Glutamatergic neuron (in vitro differentiated cells): ENCODE measurements at regions not wholly inside any gene's neighbourhood (a gene's known extent, or its start where the extent isn't known, plus 50 kb on each side); places are given as distances from the start of the nearest gene placed in this dataset.
"Not testable (repeated sequence)": the region's sequence is repeated elsewhere in the genome, so short reads cannot be mapped to it uniquely, and the experiment has no call there.

Experiments used
- DNase-seq: peaks from one replicate; pipeline ENCODE4 v3.0.0; 2022
- H3K27ac Mint-ChIP-seq: one replicate; pipeline ENCODE4 v1.8.0; 2020; ENCODE audit warnings: mild to moderate bottlenecking, mixed read lengths, inconsistent platforms; ENCODE audit not compliant: unreplicated experiment
- H3K27me3 Mint-ChIP-seq: one replicate; pipeline ENCODE4 v1.8.0; 2020; ENCODE audit warnings: mild to moderate bottlenecking, moderate library complexity, mixed read lengths, inconsistent platforms; ENCODE audit not compliant: unreplicated experiment
- H3K36me3 Mint-ChIP-seq: one replicate; pipeline ENCODE4 v1.8.0; 2020; ENCODE audit warnings: mild to moderate bottlenecking, mixed read lengths, inconsistent platforms; ENCODE audit not compliant: unreplicated experiment
- H3K4me1 Mint-ChIP-seq: one replicate; pipeline ENCODE4 v1.8.0; 2020; ENCODE audit warnings: mild to moderate bottlenecking, low read depth, mixed read lengths, inconsistent platforms; ENCODE audit not compliant: unreplicated experiment
- H3K4me3 Mint-ChIP-seq: one replicate; pipeline ENCODE4 v1.8.0; 2020; ENCODE audit warnings: mild to moderate bottlenecking, mixed read lengths, inconsistent platforms; ENCODE audit not compliant: unreplicated experiment
- H3K9me3 Mint-ChIP-seq: one replicate; pipeline ENCODE4 v1.8.0; 2020; ENCODE audit warnings: mild to moderate bottlenecking, moderate library complexity, mixed read lengths, inconsistent platforms; ENCODE audit not compliant: unreplicated experiment

DNA sequence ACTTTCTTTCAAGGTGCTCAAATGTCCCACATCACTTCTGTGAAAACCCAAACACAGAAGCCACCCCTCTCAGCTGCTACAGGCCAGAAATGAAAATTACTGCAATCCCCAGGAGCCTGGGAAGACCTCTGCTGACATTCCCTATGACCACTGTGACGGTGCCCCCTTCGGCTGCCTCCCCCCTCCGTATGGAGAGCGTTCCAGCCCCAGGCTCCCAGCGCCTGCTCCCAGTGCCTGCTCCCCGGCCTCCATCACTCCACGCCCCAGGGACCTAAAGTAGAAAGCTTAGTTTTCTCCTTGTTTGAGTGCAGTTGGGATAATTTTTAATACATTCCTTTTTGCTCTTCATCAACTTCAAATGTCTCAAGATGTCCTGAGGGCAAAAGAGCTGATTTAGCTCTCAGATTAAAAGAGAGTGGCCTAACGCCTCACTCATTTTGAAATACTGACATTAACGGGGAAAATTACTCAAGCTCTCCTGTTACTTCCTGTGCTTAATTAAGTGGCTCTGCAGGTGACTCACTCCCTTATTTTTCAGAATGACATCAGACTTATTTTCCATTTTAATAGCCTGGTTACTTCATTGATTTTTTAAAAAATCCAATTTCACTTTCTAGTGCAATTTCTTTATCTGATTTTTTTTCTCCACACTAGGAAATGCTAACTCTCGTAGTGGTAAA is 112.8 kb upstream of the PLGLB2 start:
- H3K4me3 Mint-ChIP-seq, H3K27ac Mint-ChIP-seq, H3K27me3 Mint-ChIP-seq, H3K4me1 Mint-ChIP-seq, H3K9me3 Mint-ChIP-seq, H3K36me3 Mint-ChIP-seq: not testable (repeated sequence)
- peak; percentile 50 for DNase-seq

DNA sequence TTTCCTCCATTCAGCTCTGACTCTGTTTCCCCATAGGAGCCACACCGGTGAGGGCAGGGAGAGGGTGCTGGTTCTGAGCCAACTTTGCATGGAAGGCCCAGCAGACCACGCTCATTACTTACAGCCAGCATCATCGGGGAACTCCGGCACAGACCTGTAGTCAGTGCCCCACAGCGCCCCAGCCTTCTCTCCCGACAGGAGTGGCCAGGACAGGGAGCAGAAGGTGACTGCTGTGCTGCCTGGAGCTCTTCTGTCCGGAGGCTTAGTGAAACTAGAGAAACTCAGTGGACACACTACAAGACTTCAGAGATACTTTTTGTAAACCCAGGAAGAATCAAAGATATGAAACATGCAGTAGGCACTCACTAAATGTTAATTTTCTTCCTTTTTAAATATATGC is 111.6 kb upstream of the PLGLB2 start:
- H3K4me1 Mint-ChIP-seq, H3K27ac Mint-ChIP-seq, H3K4me3 Mint-ChIP-seq, DNase-seq, H3K36me3 Mint-ChIP-seq, H3K27me3 Mint-ChIP-seq, H3K9me3 Mint-ChIP-seq: not testable (repeated sequence)

DNA sequence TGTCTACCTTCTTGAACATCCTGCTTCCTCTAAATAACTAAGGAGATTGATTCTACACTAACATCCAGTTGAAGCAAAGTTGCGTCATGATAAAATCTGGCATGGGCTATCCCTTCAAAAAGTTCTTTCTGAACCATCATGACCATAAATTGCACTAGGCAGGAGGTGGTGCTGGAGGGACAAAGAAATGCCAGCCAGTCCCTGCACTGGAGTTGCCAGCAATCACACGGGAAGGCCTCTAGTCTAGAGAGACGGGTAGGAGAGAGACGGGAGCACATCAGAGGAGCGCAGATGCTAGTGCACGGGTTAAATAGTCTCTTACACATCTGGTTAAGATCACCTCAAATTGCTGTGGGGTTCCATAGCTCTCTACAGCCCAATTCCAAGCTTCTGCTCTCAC is 111.2 kb upstream of the PLGLB2 start:
- not testable (repeated sequence) for DNase-seq, H3K4me3 Mint-ChIP-seq, H3K9me3 Mint-ChIP-seq, H3K36me3 Mint-ChIP-seq, H3K27me3 Mint-ChIP-seq, H3K27ac Mint-ChIP-seq, H3K4me1 Mint-ChIP-seq

DNA sequence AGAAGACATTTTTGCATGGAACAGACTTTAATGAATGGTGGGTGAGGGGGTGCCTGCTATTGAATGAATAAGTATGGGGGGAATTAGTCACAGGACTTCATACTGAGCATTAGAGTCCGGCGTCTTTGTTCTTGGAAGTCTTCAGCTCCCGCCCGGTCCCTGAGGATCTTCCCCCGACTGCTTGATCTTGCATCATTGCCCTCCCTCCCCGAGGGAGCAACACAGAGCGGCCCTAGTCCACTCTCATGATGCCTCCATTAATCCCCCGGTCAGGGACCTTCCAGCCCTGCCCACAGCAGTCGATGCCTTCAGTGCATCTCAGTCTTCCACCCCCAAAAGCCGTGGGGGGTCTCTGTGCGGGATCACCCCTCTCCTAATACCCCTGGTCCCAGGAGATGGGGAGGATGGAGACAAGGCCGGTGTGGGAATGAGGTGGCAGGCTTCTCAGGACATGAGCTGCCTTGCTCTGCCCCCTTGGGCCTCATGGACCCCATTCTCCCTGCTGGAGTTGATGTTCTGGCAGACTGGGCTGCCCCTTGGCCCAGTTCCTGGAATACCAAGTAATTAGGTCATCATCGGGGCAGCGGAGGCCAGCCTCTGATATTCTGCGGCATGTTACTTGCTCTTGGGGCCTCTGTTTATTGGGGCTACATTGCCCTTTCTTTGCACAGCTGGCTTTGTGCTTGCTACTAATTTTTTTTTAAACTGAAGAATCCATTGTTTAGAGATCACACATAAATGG is 110.5 kb upstream of the PLGLB2 start:
- DNase-seq, H3K9me3 Mint-ChIP-seq, H3K4me1 Mint-ChIP-seq, H3K4me3 Mint-ChIP-seq, H3K27ac Mint-ChIP-seq, H3K27me3 Mint-ChIP-seq, H3K36me3 Mint-ChIP-seq: not testable (repeated sequence)

DNA sequence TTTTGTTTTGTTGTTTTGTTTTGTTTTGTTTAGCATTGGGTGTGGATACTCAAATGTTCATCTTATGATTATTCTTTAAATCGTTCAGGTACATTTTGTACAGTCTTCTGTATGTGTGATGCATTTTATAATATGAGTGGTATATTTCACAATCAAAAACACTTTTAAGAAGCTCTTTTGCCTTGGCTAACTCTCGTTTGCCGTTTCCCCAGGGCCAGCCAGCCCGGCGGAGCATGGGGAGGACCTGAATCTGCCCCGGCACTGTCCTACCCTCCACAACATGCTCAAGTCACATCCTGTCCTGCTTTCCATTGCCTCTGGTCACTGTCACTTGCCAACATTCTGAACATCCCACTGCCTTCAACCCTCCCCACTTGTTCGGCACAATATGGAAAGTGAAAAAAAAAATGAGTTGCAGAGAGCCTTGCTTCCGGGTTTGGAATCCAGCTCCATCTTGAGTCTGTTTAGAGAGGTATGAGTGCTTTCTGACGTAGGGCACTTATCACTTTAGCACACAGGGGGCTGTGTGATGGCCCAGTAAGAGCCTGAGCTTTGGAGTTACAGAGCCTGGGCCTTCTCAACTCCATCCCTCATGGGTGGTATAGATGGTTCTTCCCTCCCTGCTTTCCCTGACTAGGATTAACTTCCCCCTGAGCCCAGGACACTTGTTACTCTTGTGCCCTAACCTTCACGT is 109.6 kb upstream of the PLGLB2 start:
- not testable (repeated sequence) for H3K4me1 Mint-ChIP-seq, H3K27me3 Mint-ChIP-seq, H3K9me3 Mint-ChIP-seq, H3K4me3 Mint-ChIP-seq, DNase-seq, H3K36me3 Mint-ChIP-seq, H3K27ac Mint-ChIP-seq

DNA sequence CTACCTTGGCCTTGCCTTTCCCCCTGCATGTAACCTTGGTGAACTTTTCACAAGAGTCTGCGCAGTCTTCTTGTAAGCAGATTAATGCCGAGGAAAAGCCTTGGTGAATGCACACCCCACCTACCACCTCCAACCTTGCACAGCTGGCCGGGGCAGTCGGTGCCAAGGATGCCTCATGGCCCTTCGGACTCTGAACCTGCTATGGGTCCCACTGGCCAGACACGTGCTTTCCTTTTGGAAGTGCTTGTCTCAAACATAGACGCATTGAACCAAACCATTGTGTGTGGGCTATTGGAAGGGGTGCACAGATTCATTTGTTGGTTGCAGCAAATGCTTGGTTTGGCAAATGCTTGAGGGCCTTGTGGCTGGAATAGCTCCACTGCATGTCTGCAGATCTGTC is 109.0 kb upstream of the PLGLB2 start:
- not testable (repeated sequence) for H3K27ac Mint-ChIP-seq, H3K9me3 Mint-ChIP-seq, H3K4me3 Mint-ChIP-seq, DNase-seq, H3K36me3 Mint-ChIP-seq, H3K4me1 Mint-ChIP-seq, H3K27me3 Mint-ChIP-seq

DNA sequence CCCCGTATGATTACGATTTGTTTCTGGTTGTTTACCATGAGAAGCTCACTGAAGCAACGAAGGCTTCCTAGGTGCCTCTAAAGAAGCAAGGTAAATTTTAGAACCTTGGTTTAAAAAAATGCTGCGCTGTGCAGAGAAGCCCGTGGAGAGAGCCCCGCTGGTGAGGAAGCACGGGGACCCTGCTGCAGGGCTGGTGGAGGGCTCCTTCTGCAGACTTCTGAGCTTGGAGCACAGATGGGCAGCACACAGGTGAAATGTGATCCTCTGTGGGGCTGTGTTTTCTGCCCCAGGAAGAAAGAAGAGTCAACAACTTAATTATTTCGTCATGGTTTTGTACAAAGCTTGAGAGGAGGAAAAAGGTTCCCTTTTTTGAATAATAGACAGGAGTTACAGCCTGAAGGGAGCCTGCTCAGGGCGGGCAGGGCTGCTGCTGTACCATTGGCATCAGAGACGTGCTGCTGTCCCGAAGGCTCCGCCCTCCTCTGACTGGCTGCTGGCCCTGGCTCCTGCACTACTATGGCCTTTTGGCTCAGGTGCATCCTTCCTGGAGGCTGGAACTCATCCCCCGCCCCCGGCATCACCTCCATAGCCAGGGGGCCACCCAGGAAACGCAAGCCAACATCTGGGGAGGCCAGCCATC is 108.0 kb upstream of the PLGLB2 start:
- not testable (repeated sequence) for H3K27ac Mint-ChIP-seq, H3K4me3 Mint-ChIP-seq, DNase-seq, H3K36me3 Mint-ChIP-seq, H3K27me3 Mint-ChIP-seq, H3K9me3 Mint-ChIP-seq, H3K4me1 Mint-ChIP-seq

DNA sequence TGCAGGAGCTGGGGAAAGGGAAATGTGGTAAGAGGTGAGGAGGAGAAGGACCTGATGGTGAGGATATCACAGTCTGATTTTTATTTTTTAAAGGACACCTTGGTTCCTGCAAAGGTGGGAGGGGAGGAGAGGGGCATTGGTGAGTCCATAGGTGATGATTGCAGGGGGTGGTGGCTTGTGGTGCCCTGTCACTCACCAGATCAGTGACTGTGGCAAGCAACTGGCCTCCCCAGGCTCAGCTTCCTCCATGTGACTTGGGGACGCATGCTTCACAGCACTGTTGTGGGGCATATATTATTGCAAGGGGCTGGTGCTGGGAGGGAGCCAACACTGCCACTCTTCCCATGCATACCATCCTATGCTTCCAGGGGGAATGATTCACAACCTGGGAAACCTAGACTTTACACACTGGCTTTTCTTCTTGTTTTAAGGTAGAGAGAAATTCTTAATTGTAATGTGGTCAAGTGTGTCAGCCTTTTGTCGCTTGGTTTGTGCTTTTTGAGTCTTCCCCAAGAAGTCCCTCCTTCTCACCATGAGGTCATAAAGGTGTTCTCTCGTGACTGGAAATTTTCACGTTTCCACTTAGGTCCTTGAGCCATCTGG is 106.8 kb upstream of the PLGLB2 start:
- H3K4me1 Mint-ChIP-seq, DNase-seq, H3K27ac Mint-ChIP-seq, H3K27me3 Mint-ChIP-seq, H3K4me3 Mint-ChIP-seq, H3K9me3 Mint-ChIP-seq, H3K36me3 Mint-ChIP-seq: not testable (repeated sequence)

DNA sequence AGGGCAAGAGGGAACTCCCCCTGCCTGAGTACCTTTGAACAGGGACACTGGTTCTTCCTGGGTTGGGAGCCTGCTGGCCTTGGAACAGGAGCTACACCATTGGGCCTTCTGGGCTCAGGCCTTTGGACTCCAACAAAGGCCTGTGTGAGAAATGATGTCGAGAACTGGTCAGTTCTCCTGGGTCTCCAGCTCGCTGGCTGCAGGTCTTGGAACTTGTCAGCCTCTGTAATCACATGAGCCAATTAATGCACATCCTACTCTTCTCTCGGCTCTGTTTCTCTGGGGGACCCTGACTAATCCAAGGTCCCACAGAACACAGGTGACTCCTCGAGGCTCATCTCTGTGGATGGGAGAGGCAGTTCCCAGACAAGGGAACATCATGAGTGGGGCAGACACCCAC is 104.7 kb upstream of the PLGLB2 start:
- H3K4me3 Mint-ChIP-seq, H3K36me3 Mint-ChIP-seq: not testable (repeated sequence)

DNA sequence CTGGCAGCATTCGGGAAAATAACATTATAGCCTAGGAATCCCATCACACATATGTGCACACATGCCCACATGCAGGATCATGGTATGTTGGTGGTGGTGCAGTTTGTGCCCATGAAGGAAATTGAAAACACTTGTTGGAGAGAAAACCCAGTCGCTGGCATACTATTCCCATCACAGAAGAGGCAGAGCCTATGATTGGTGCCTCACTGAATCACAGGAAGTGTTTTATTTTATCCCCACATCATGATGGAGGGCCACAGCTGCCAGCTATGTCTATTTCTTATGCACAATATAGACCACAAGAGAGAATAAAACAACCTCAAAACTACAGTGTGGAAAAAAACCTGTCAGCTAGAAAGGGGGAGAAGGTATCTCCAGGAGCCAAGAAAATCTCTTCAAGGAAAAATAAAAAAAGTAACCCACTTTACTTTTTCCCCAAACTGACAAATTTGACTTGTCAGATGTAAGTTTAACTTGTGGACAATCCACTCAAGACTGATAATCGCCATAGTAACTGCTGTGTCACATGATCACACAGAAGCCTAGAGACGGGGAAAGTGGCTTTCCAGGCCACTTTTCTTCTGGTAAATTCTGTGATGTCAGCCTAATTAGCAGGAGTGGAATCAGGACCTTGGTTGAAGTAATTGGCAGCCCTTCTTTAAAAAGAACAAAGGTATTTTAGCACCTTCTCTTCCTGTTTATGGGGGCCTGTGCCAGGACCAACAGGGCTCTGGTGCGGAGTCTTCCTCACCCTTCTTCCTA is 100.0 kb upstream of the PLGLB2 start:
- H3K4me3 Mint-ChIP-seq, DNase-seq, H3K27ac Mint-ChIP-seq, H3K4me1 Mint-ChIP-seq, H3K9me3 Mint-ChIP-seq, H3K27me3 Mint-ChIP-seq, H3K36me3 Mint-ChIP-seq: not testable (repeated sequence)

More for the DNA sequence above, 104.7 kb upstream of the PLGLB2 start:
- not testable (repeated sequence) for H3K4me1 Mint-ChIP-seq, DNase-seq, H3K9me3 Mint-ChIP-seq, H3K27me3 Mint-ChIP-seq, H3K27ac Mint-ChIP-seq

DNA sequence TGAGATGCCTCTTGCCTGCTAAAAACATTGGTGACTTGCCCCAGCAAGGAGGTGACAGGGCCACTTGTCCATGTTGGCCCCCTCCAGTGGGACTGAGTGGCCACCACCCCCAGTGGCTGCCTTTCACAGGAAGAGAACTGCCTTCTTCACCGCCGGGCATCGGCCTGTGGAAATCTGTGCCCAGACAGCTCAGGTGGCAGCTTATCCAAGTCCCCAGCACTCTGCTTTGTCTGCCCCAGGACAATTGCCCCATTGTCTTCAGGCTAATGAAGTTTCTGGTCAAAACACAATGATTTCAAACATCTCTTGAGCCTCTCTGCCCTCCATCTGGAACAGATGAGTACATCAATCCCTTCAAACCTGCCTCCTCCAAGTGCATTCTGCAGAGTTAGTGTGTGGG is 99.1 kb upstream of the PLGLB2 start:
- H3K27me3 Mint-ChIP-seq, H3K4me1 Mint-ChIP-seq, H3K27ac Mint-ChIP-seq, DNase-seq, H3K36me3 Mint-ChIP-seq, H3K4me3 Mint-ChIP-seq, H3K9me3 Mint-ChIP-seq: not testable (repeated sequence)
